A549 (cell line): ENCODE measurements at regions not wholly inside any gene's neighbourhood (a gene's known extent, or its start where the extent isn't known, plus 50 kb on each side); places are given as distances from the start of the nearest gene placed in this dataset.
"Not testable (repeated sequence)": the region's sequence is repeated elsewhere in the genome, so short reads cannot be mapped to it uniquely, and the experiment has no call there.

ENCODE experiments used
- CEBPB ChIP-seq, 2 experiments: fragments of >200 bp in 1 of 2; sonication (Bioruptor Twin) in 1 of 2; formaldehyde crosslinking in 1 of 2; IDR thresholded peaks; 2 replicates each; pipeline ENCODE4 v1.6.1; 2012 to 2016
- CTCF ChIP-seq: fragments of >200 bp; sonication (Bioruptor Twin); formaldehyde crosslinking; IDR thresholded peaks from 3 replicates; pipeline ENCODE4 v1.5.1; 2016
- HDAC2 ChIP-seq: fragments of 200-600 bp; sonication (generic); IDR thresholded peaks from 2 replicates; pipeline ENCODE4 v1.6.1; 2016
- MAX ChIP-seq: IDR thresholded peaks from 2 replicates; pipeline ENCODE4 v1.6.1; 2012
- REST ChIP-seq: fragments of 200-600 bp; sonication (generic); IDR thresholded peaks from 2 replicates; pipeline ENCODE4 v1.6.1; 2016; ENCODE audit warnings: antibody characterized with exemption, mild to moderate bottlenecking, moderate library complexity
- ZFP36 ChIP-seq: fragments of 450-650 bp; IDR thresholded peaks from 2 replicates; pipeline ENCODE4 v1.6.1; 2014; ENCODE audit warnings: borderline replicate concordance; ENCODE audit not compliant: partially characterized antibody

GRCh38 chr1:244300029-244300375 is 151.7 kb downstream of the ADSS2 start:
- not testable (repeated sequence) for TF ChIP-seq CTCF; MAX; CEBPB (IDR thresholded peaks at IDR 0.05); REST; HDAC2; ZFP36
